ENCODE measurements at regions not wholly inside any gene's neighbourhood (a gene's known extent, or its start where the extent isn't known, plus 50 kb on each side); places are given as distances from the start of the nearest gene placed in this dataset.
"Not testable (repeated sequence)": the region's sequence is repeated elsewhere in the genome, so short reads cannot be mapped to it uniquely, and the experiment has no call there.

DNA sequence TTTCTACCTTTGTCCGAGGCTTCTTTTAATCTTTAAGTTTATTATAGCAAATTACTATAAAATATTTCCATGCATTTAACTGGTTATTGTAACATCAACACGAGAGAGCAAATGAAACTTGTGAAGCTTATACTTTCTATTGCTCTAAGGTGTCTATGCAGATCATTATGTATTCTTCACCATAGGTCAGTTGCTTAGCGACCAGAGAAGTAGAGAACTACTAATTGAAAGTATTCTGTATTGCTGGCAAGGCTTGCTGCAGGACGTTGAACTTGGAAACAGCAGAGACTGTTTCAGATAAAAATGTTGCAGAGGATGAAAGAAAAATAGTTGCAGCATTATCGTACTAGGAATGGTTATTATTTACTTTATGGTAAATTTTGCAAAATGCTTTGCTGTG lies 933.6 kb upstream of the FOXG1 start:
- H3K36me3 Mint-ChIP-seq (ENCODE audit: low read depth); H3K27me3 Mint-ChIP-seq (ENCODE audit: low read depth); H3K4me1 Mint-ChIP-seq (ENCODE audit: low read depth); H3K4me3 Mint-ChIP-seq (ENCODE audit: low read depth); intact Hi-C loops (cut with micrococcal nuclease); DNase-seq (ENCODE audit: low spot score); H3K27ac Mint-ChIP-seq: not testable (repeated sequence)
- H3K9me3 Mint-ChIP-seq = peaks cover 33% of the 10 kb centered on the region

DNA sequence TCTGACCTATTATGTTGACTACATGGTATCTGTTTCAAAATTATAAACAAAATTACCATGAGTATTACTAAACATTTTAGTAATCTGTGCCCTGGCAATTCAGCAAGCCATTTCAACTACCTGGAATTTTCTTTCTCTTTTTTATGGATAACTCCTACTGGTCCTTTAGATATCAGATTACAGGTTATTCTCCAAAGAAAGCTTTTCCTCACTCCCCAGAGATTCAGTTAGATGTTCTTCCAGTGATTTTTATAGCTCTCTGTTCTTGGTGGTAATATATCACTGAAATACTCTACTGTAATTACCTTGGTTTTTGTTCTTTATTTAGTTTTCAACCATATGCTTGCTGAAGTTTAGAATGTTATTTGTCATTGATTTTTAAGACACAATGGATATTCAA lies 930.2 kb upstream of the FOXG1 start:
- no peaks in the 10 kb centered on the region for H3K27me3 Mint-ChIP-seq (ENCODE audit: low read depth)
- no peaks in the 10 kb centered on the region for H3K36me3 Mint-ChIP-seq (ENCODE audit: low read depth)
- no peak overlapping the region for H3K4me3 Mint-ChIP-seq (ENCODE audit: low read depth)
- H3K9me3 Mint-ChIP-seq = peaks cover 37% of the 10 kb centered on the region
- H3K27ac Mint-ChIP-seq = no peak overlapping the region
- no peaks in the 10 kb centered on the region for H3K4me1 Mint-ChIP-seq (ENCODE audit: low read depth)
- no peak for DNase-seq (ENCODE audit: low spot score)
- intact Hi-C loops (cut with micrococcal nuclease) = no loop called here

DNA sequence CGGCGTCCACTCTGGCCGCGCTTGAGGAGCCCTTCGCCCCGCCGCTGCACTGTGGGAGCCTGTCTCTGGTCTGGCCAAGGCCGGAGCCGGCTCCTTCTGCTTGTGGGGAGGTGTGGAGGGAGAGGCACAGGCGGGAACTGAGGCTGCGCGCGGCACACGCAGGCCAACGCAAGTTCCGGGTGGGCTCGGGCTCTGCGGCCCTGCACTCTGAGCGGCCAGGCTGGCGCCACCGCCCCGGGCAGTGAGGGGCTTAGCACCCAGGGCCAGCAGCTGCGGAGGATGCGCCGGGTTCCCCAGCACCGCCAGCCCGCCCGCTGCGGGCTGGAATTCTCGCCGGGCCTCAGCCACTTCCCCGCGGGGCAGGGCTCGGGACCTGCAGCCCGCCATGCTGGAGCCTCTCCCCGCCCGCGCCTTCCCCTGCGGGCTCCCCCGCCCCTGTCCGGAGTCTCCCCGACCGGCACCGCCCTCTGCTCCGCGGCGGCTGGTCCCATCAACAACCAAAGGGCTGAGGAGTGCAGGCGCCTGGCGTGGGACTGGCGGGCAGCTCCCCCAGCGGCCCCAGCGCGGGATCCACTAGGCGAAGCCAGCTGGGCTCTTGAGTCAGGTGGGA lies 921.2 kb upstream of the FOXG1 start:
- no peaks in the 10 kb centered on the region for H3K27me3 Mint-ChIP-seq (ENCODE audit: low read depth)
- peaks cover 49% of the 10 kb centered on the region for H3K9me3 Mint-ChIP-seq
- no peaks in the 10 kb centered on the region for H3K4me1 Mint-ChIP-seq (ENCODE audit: low read depth)
- no peaks in the 10 kb centered on the region for H3K36me3 Mint-ChIP-seq (ENCODE audit: low read depth)
- no peak for DNase-seq (ENCODE audit: low spot score)
- no peak overlapping the region for H3K4me3 Mint-ChIP-seq (ENCODE audit: low read depth)
- intact Hi-C loops (cut with micrococcal nuclease) = no loop called here
- no peak overlapping the region for H3K27ac Mint-ChIP-seq

DNA sequence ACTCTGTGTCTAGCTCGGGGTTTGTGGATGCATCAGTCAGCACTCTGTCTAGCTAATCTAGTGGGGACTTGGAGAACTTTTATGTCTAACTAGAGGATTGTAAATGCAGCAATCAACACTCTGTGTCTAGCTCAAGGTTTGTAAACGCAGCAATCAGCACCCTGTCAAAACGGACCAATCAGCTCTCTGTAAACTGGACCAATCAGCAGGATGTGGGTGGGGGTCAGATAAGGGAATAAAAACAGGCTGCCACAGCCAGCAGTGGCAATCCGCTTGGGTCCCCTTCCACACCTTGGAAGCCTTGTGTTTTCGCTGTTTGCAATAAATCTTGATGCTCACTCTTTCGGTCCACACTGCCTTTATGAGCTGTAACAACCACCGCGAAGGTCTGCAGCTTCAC lies 920.7 kb upstream of the FOXG1 start:
- H3K9me3 Mint-ChIP-seq = peaks cover 53% of the 10 kb centered on the region
- H3K4me3 Mint-ChIP-seq (ENCODE audit: low read depth) = no peak overlapping the region
- no peaks in the 10 kb centered on the region for H3K27me3 Mint-ChIP-seq (ENCODE audit: low read depth)
- intact Hi-C loops (cut with micrococcal nuclease) = no loop called here
- H3K36me3 Mint-ChIP-seq (ENCODE audit: low read depth) = no peaks in the 10 kb centered on the region
- DNase-seq (ENCODE audit: low spot score) = no peak
- no peaks in the 10 kb centered on the region for H3K4me1 Mint-ChIP-seq (ENCODE audit: low read depth)
- no peak overlapping the region for H3K27ac Mint-ChIP-seq

DNA sequence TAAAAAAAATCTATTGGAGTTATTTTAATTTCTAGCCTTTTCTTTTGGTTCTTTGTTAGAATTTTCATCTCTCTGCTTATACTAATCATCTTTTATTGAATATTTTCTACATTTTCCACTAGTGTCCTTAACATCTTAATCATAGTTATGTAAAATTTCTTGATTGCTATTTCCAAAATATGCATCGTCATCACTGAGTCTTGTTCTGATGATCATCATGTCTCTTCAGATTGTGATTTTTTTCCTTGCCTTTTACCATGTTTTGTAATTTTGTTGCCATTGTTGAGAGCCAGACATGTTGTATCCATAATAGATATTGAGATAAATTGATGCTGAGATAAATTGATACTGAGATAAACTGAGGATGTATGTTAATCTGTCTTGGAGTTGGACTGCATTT lies 919.1 kb upstream of the FOXG1 start:
- H3K27me3 Mint-ChIP-seq (ENCODE audit: low read depth); H3K27ac Mint-ChIP-seq; H3K4me3 Mint-ChIP-seq (ENCODE audit: low read depth); intact Hi-C loops (cut with micrococcal nuclease); H3K36me3 Mint-ChIP-seq (ENCODE audit: low read depth); H3K4me1 Mint-ChIP-seq (ENCODE audit: low read depth); DNase-seq (ENCODE audit: low spot score): not testable (repeated sequence)
- peaks cover 61% of the 10 kb centered on the region for H3K9me3 Mint-ChIP-seq

DNA sequence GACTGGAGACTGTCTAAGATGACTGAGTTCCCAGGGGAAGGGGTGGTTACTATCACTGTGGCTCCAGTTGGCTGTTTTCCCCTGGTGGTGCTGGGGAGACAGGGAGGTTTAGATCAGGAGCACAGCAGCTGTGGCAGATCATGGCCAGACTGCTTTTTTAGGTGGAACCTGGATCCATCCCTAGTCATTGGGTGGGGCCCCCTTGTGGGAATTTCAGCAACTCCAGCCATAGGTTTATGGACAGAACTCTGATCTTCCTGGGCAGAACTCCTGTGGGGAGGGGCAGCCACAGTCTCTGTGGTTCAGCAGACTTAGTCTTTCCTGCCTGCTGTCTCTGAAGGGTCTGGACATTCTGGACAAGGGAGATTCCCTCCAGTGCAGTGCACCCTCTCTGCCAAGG lies 917.4 kb upstream of the FOXG1 start:
- DNase-seq (ENCODE audit: low spot score); H3K4me1 Mint-ChIP-seq (ENCODE audit: low read depth); H3K36me3 Mint-ChIP-seq (ENCODE audit: low read depth); intact Hi-C loops (cut with micrococcal nuclease); H3K27me3 Mint-ChIP-seq (ENCODE audit: low read depth); H3K27ac Mint-ChIP-seq; H3K4me3 Mint-ChIP-seq (ENCODE audit: low read depth): not testable (repeated sequence)
- peaks cover 68% of the 10 kb centered on the region for H3K9me3 Mint-ChIP-seq

DNA sequence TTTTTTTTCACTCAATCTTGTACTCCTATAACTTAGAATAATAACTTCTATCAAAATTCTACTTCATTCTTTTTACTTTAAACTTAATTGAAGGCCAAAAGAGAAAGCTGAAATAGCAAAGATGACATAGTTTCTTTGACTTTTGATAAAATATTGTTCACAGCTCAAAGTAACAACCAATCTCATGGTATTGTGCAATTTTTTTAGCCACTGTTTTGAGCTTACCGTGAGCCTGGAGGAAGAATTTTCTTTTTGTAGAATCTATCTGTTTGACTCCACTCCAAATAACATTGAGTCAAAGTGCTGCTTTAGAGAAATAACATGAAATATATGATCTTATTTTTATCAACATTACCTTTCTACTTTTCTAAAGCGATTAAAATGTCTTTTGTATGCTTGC lies 903.9 kb upstream of the FOXG1 start:
- Mint-ChIP-seq H3K4me3 (ENCODE audit: low read depth) (no peak overlapping the region), H3K9me3 (peaks cover 53% of the 10 kb centered on the region), H3K36me3 (ENCODE audit: low read depth) (no peaks in the 10 kb centered on the region), H3K4me1 (ENCODE audit: low read depth) (no peaks in the 10 kb centered on the region), H3K27me3 (ENCODE audit: low read depth) (no peaks in the 10 kb centered on the region), H3K27ac (no peak overlapping the region)
- intact Hi-C loops (cut with micrococcal nuclease) = no loop called here
- DNase-seq (ENCODE audit: low spot score) = no peak

DNA sequence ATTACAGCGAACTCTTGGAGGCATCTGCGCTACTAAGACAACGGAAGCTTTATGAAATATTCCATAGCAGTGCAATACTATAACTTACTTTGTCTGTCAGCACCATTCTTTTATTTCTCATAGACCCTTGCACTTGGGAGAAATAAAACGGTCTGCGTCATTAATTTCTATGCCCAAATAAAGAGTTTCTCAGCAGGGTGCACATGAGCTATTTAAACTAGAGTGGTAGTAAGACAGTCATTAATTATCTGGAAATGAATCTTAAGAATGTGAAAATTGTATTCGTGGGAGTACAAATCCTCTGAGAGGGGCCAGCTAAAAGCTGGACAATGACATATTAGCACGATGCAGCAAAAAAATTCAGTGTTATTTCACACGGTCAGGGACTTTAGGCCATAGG lies 903.4 kb upstream of the FOXG1 start:
- DNase-seq (ENCODE audit: low spot score) = no peak
- intact Hi-C loops (cut with micrococcal nuclease) = no loop called here
- H3K27me3 Mint-ChIP-seq (ENCODE audit: low read depth) = no peaks in the 10 kb centered on the region

DNA sequence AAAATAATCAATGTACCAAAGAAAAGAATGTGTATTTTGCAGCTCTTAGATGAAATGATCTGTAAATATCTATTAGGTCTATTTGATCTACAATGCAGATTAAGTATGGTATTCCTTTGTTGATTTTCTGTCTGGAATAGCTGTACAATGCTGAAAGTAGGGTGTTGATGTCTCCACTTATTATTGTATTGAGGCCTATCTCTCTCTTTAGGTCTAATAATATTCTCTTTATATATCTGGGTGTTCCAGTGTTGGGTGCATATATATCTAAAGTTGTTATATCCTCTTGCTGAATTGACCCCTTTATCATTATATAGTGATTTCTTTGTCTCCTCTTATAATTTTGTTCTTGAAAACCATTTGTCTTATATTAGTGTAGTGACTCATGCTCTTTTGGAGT lies 885.5 kb upstream of the FOXG1 start:
- DNase-seq (ENCODE audit: low spot score) = no peak
- Mint-ChIP-seq H3K4me3 (ENCODE audit: low read depth) (no peak overlapping the region), H3K9me3 (peaks cover 77% of the 10 kb centered on the region), H3K27ac (no peak overlapping the region), H3K4me1 (ENCODE audit: low read depth) (no peaks in the 10 kb centered on the region), H3K27me3 (ENCODE audit: low read depth) (no peaks in the 10 kb centered on the region), H3K36me3 (ENCODE audit: low read depth) (no peaks in the 10 kb centered on the region)
- intact Hi-C loops (cut with micrococcal nuclease) = no loop called here

More for the DNA sequence above, 903.4 kb upstream of the FOXG1 start:
- H3K36me3 Mint-ChIP-seq (ENCODE audit: low read depth) = no peaks in the 10 kb centered on the region
- H3K4me3 Mint-ChIP-seq (ENCODE audit: low read depth) = no peak overlapping the region
- peaks cover 52% of the 10 kb centered on the region for H3K9me3 Mint-ChIP-seq
- no peak overlapping the region for H3K27ac Mint-ChIP-seq
- no peaks in the 10 kb centered on the region for H3K4me1 Mint-ChIP-seq (ENCODE audit: low read depth)

DNA sequence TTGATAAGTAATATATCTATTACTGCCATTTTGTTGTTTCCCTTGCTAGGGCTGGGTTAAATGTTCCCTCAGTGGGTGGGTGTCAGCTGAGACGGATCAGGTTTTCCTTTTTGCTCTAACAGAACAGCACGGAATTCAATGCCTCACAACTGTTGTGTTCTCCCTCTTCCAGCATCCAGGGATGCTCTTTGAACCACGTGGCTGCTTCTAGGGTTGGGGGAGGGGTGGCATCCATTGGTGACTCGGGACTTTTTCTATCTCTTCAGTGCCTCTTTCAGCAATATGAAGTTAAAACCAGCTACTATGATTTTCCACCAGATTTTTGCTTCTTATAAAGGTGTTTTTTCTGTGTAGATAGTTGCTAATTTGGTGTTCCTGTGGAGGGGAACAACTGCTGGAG lies 884.9 kb upstream of the FOXG1 start:
- DNase-seq (ENCODE audit: low spot score) = no peak
- peaks cover 72% of the 10 kb centered on the region for H3K9me3 Mint-ChIP-seq
- no peaks in the 10 kb centered on the region for H3K27me3 Mint-ChIP-seq (ENCODE audit: low read depth)
- no peaks in the 10 kb centered on the region for H3K36me3 Mint-ChIP-seq (ENCODE audit: low read depth)
- H3K4me1 Mint-ChIP-seq (ENCODE audit: low read depth) = no peaks in the 10 kb centered on the region
- H3K4me3 Mint-ChIP-seq (ENCODE audit: low read depth) = no peak overlapping the region
- H3K27ac Mint-ChIP-seq = no peak overlapping the region
- intact Hi-C loops (cut with micrococcal nuclease) = no loop called here

DNA sequence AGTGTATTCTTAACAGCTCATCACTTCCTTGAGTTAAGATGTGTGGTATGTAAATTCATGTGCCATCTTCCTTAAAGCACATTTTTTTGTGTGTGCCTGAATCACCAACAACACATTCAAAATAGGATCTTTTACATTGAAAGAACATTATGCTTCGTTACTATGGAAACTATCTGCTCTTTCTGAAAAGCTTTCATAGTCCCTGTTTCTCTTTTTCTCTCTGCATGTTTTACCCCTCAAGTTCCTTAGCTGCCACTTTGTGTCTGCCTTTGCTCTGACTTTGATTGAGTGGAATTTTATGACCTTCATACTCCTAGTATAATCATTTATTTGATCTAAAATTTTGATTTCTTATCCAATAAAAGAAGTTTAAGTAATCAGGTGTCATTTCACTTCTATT lies 880.3 kb upstream of the FOXG1 start:
- no peak overlapping the region for H3K4me3 Mint-ChIP-seq (ENCODE audit: low read depth)
- intact Hi-C loops (cut with micrococcal nuclease) = no loop called here
- no peaks in the 10 kb centered on the region for H3K4me1 Mint-ChIP-seq (ENCODE audit: low read depth)
- no peak overlapping the region for H3K27ac Mint-ChIP-seq
- no peak for DNase-seq (ENCODE audit: low spot score)
- H3K36me3 Mint-ChIP-seq (ENCODE audit: low read depth) = no peaks in the 10 kb centered on the region
- no peaks in the 10 kb centered on the region for H3K27me3 Mint-ChIP-seq (ENCODE audit: low read depth)
- peaks cover 51% of the 10 kb centered on the region for H3K9me3 Mint-ChIP-seq

DNA sequence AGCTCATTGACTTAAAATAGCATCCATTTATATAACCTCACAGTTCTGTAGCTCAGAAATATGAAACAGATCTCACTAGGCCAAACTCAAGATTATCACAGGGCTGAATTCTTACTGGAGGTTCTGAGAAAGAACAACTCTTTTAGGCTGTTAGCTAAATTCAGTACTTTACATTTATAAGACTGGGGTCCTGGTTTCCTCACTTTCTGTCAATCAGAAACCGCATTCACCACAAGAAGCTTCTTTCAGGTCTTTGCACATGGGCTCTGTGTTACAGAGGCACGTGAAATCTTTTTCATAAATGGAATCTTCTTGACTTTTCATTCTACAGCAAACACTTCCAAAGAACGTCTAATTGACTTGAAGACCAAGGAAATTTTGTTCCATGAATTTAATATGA lies 876.3 kb upstream of the FOXG1 start:
- intact Hi-C loops (cut with micrococcal nuclease) = no loop called here
- Mint-ChIP-seq H3K4me1 (ENCODE audit: low read depth) (no peaks in the 10 kb centered on the region), H3K4me3 (ENCODE audit: low read depth) (no peak overlapping the region), H3K27ac (no peak overlapping the region), H3K27me3 (ENCODE audit: low read depth) (no peaks in the 10 kb centered on the region), H3K9me3 (peaks cover 40% of the 10 kb centered on the region), H3K36me3 (ENCODE audit: low read depth) (no peaks in the 10 kb centered on the region)
- no peak for DNase-seq (ENCODE audit: low spot score)

DNA sequence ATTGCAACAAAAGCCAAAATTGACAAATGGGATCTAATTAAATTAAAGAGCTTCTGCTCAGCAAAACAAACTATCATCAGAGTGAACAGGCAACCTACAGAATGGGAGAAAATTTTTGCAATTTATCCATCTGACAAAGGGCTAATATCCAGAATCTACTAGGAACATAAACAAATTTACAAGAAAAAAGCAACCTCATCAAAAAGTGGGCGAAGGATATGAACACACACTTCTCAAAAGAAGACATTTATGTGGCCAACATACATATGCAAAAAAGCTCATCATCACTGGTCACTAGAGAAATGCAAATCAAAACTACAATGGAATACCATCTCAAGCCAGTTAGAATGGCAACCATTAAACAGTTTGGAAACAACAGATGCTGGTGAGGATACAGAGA lies 858.1 kb upstream of the FOXG1 start:
- H3K4me3 Mint-ChIP-seq (ENCODE audit: low read depth); intact Hi-C loops (cut with micrococcal nuclease); DNase-seq (ENCODE audit: low spot score); H3K36me3 Mint-ChIP-seq (ENCODE audit: low read depth); H3K4me1 Mint-ChIP-seq (ENCODE audit: low read depth); H3K27ac Mint-ChIP-seq; H3K27me3 Mint-ChIP-seq (ENCODE audit: low read depth): not testable (repeated sequence)
- peaks cover 48% of the 10 kb centered on the region for H3K9me3 Mint-ChIP-seq

DNA sequence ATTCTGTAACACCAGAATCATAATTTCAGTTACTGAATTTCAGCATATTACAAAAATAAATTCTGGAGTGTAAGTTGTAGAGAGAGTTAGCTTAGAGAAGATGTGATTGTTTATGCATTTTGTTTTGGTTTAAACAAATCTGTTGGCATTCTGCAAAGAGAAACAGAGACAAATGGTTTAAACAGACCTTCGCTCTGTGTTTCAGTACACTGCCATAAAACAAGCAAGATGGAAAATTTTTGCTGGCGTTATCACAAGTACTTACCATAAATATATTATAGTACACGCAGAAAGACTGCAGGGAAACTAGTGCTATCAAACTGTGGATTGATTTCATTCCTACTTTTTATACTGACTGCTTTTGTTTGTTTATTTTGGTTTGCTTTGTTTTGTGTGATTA lies 850.3 kb upstream of the FOXG1 start:
- H3K36me3 Mint-ChIP-seq (ENCODE audit: low read depth) = no peaks in the 10 kb centered on the region
- H3K4me3 Mint-ChIP-seq (ENCODE audit: low read depth) = no peak overlapping the region
- intact Hi-C loops (cut with micrococcal nuclease) = no loop called here
- peaks cover 42% of the 10 kb centered on the region for H3K9me3 Mint-ChIP-seq
- no peaks in the 10 kb centered on the region for H3K27me3 Mint-ChIP-seq (ENCODE audit: low read depth)
- no peak for DNase-seq (ENCODE audit: low spot score)
- no peaks in the 10 kb centered on the region for H3K4me1 Mint-ChIP-seq (ENCODE audit: low read depth)
- no peak overlapping the region for H3K27ac Mint-ChIP-seq
